IPS DF 6.9 (cell line): ENCODE measurements at regions not wholly inside any gene's neighbourhood (a gene's known extent, or its start where the extent isn't known, plus 50 kb on each side); places are given as distances from the start of the nearest gene placed in this dataset.

Experiments used
- DNase-seq: peaks from one replicate; pipeline ENCODE4 v3.0.0-alpha.2; 2013; ENCODE audit warnings: low read depth, low spot score
- H3K27ac ChIP-seq: one replicate; pipeline ENCODE4 v1.5.1; 2013; ENCODE audit warnings: low read length, control low read depth
- H3K27me3 ChIP-seq: 2 replicates; pipeline ENCODE4 v1.6.1; 2013; ENCODE audit warnings: mild to moderate bottlenecking, low read length; ENCODE audit not compliant: control insufficient read depth, insufficient read depth
- H3K36me3 ChIP-seq: 2 replicates; pipeline ENCODE4 v1.6.1; 2013; ENCODE audit warnings: low read length; ENCODE audit not compliant: control insufficient read depth, insufficient read depth
- H3K4me1 ChIP-seq: 2 replicates; pipeline ENCODE4 v1.6.1; 2013; ENCODE audit warnings: low read length; ENCODE audit not compliant: control insufficient read depth, insufficient read depth
- H3K4me3 ChIP-seq: 2 replicates; pipeline ENCODE4 v1.5.1; 2013; ENCODE audit warnings: mild to moderate bottlenecking, low read length
- H3K9me3 ChIP-seq: 2 replicates; pipeline ENCODE4 v1.6.1; 2013; ENCODE audit warnings: low read length, inconsistent platforms; ENCODE audit not compliant: control insufficient read depth, insufficient read depth
- WGBS: extraction: QIAGEN DNeasy Blood & Tissue Kit; methylation state at CpG from one replicate; pipeline ENCODE4 v1.1.7; 2013; ENCODE audit warnings: mixed read lengths, missing lambda C conversion rate; ENCODE audit not compliant: insufficient read length, insufficient coverage; 5-methylcytosine and 5-hydroxymethylcytosine counted together

- no CpG with 5 or more reads among the region's 1 CpG for WGBS
- DNase-seq = no peak
- Histone ChIP-seq H3K27ac (no peak overlapping the region), H3K4me3 (no peak overlapping the region), H3K27me3 (no peaks in the 10 kb centered on the region), H3K4me1 (no peaks in the 10 kb centered on the region; the same call in 1 of the 2 replicates), H3K36me3 (no peaks in the 10 kb centered on the region), H3K9me3 (no peaks in the 10 kb centered on the region)
Observed at GRCh38 chr5:52331725-52332124, 456.0 kb upstream of the ITGA1 start.

GRCh38 chr5:52334367-52334766 is 453.3 kb upstream of the ITGA1 start:
- H3K36me3 ChIP-seq = no peaks in the 10 kb centered on the region
- no peaks in the 10 kb centered on the region; the same call in 1 of the 2 replicates for H3K4me1 ChIP-seq
- no peak overlapping the region for H3K4me3 ChIP-seq
- H3K27me3 ChIP-seq = no peaks in the 10 kb centered on the region
- no peaks in the 10 kb centered on the region for H3K9me3 ChIP-seq
- no peak for DNase-seq
- H3K27ac ChIP-seq = no peak overlapping the region
- WGBS = no CpG with 5 or more reads among the region's 5 CpGs

GRCh38 chr5:52339285-52339684 is 448.4 kb upstream of the ITGA1 start:
- Histone ChIP-seq H3K27ac (no peak overlapping the region), H3K27me3 (no peaks in the 10 kb centered on the region), H3K9me3 (no peaks in the 10 kb centered on the region), H3K36me3 (no peaks in the 10 kb centered on the region), H3K4me3 (no peak overlapping the region), H3K4me1 (no peaks in the 10 kb centered on the region; the same call in 1 of the 2 replicates)
- WGBS = no CpG with 5 or more reads among the region's 3 CpGs
- no peak for DNase-seq

- no peaks in the 10 kb centered on the region for H3K4me1 ChIP-seq
- H3K27me3 ChIP-seq = no peaks in the 10 kb centered on the region
- no peak for DNase-seq
- no peak overlapping the region for H3K4me3 ChIP-seq
- H3K9me3 ChIP-seq = no peaks in the 10 kb centered on the region
- no peak overlapping the region for H3K27ac ChIP-seq
- no peaks in the 10 kb centered on the region for H3K36me3 ChIP-seq
Observed at GRCh38 chr5:52342361-52342760, 445.4 kb upstream of the ITGA1 start.

- Histone ChIP-seq H3K27ac (no peak overlapping the region), H3K27me3 (no peaks in the 10 kb centered on the region), H3K36me3 (no peaks in the 10 kb centered on the region), H3K4me1 (no peaks in the 10 kb centered on the region), H3K4me3 (no peak overlapping the region), H3K9me3 (no peaks in the 10 kb centered on the region)
- DNase-seq = no peak
- WGBS = no CpG with 5 or more reads among the region's 3 CpGs
Observed at GRCh38 chr5:52356311-52356918, 431.3 kb upstream of the ITGA1 start.

GRCh38 chr5:52359261-52359660 is 428.5 kb upstream of the ITGA1 start:
- Histone ChIP-seq H3K4me3 (no peak overlapping the region), H3K27ac (no peak overlapping the region), H3K36me3 (no peaks in the 10 kb centered on the region), H3K27me3 (no peaks in the 10 kb centered on the region), H3K9me3 (no peaks in the 10 kb centered on the region; the same call in 1 of the 2 replicates), H3K4me1 (no peaks in the 10 kb centered on the region)
- no peak for DNase-seq

- Histone ChIP-seq H3K27me3 (no peaks in the 10 kb centered on the region), H3K9me3 (no peaks in the 10 kb centered on the region; the same call in 1 of the 2 replicates)
- no CpG with 5 or more reads among the region's 1 CpG for WGBS
Observed at GRCh38 chr5:52360985-52361384, 426.7 kb upstream of the ITGA1 start.

GRCh38 chr5:52374286-52374685 is 413.4 kb upstream of the ITGA1 start:
- no peak for DNase-seq
- no peak overlapping the region for H3K4me3 ChIP-seq
- no peak overlapping the region for H3K27ac ChIP-seq
- H3K36me3 ChIP-seq = no peaks in the 10 kb centered on the region
- no peaks in the 10 kb centered on the region for H3K9me3 ChIP-seq
- H3K27me3 ChIP-seq = no peaks in the 10 kb centered on the region
- no peaks in the 10 kb centered on the region for H3K4me1 ChIP-seq

More at GRCh38 chr5:52360985-52361384, 426.7 kb upstream of the ITGA1 start:
- no peak for DNase-seq
- Histone ChIP-seq H3K4me1 (no peaks in the 10 kb centered on the region), H3K36me3 (no peaks in the 10 kb centered on the region), H3K27ac (no peak overlapping the region), H3K4me3 (no peak overlapping the region)

GRCh38 chr5:52375969-52376368 is 411.7 kb upstream of the ITGA1 start:
- no peak overlapping the region for H3K4me3 ChIP-seq
- WGBS = no CpG with 5 or more reads among the region's 3 CpGs
- H3K9me3 ChIP-seq = no peaks in the 10 kb centered on the region
- H3K27me3 ChIP-seq = no peaks in the 10 kb centered on the region
- H3K4me1 ChIP-seq = no peaks in the 10 kb centered on the region
- H3K27ac ChIP-seq = no peak overlapping the region
- H3K36me3 ChIP-seq = no peaks in the 10 kb centered on the region
- no peak for DNase-seq

- no peak for DNase-seq
- no CpG with 5 or more reads among the region's 7 CpGs for WGBS
- Histone ChIP-seq H3K4me3 (no peak overlapping the region), H3K36me3 (no peaks in the 10 kb centered on the region), H3K9me3 (no peaks in the 10 kb centered on the region), H3K27me3 (no peaks in the 10 kb centered on the region), H3K27ac (no peak overlapping the region), H3K4me1 (no peaks in the 10 kb centered on the region)
Observed at GRCh38 chr5:52376592-52376991, 411.1 kb upstream of the ITGA1 start.

- Histone ChIP-seq H3K4me3 (no peak overlapping the region), H3K9me3 (no peaks in the 10 kb centered on the region), H3K27ac (no peak overlapping the region), H3K4me1 (no peaks in the 10 kb centered on the region), H3K36me3 (no peaks in the 10 kb centered on the region), H3K27me3 (no peaks in the 10 kb centered on the region)
- no peak for DNase-seq
Observed at GRCh38 chr5:52378237-52378636, 409.5 kb upstream of the ITGA1 start.
